Hematopoietic multipotent progenitor cell treated with erythropoietin and hydrocortisone succinate and interleukin-3 and kit ligand, for 6 days (in vitro differentiated cells): ENCODE measurements at regions not wholly inside any gene's neighbourhood (a gene's known extent, or its start where the extent isn't known, plus 50 kb on each side); places are given as distances from the start of the nearest gene placed in this dataset.

ENCODE experiments used
- DNase-seq: peaks from one replicate; pipeline ENCODE4 v3.0.0-alpha.2; 2015

- DNase-seq = no peak
These were observed 105.3 kb downstream of the FOXL1 start for GRCh38 chr16:86683441-86684194.

DNA sequence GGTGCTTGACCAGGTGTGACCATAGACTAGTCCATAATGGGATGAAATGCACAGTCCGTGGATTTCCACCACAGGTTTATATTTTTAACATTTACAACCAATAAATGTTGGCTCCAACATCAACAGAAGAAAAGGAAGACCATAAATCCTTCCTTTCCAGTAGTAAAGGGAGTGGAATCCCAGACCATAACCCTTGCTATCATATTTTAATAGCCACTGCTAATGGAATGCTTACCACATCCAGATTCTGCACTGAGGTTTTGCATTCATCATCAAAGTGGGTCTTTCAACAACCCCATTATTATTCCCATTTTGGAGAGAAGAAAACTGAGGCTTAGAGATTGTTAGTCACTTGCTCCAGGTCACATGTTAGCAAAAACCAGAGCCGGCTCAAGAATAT is 106.7 kb downstream of the FOXL1 start:
- no peak for DNase-seq

DNA sequence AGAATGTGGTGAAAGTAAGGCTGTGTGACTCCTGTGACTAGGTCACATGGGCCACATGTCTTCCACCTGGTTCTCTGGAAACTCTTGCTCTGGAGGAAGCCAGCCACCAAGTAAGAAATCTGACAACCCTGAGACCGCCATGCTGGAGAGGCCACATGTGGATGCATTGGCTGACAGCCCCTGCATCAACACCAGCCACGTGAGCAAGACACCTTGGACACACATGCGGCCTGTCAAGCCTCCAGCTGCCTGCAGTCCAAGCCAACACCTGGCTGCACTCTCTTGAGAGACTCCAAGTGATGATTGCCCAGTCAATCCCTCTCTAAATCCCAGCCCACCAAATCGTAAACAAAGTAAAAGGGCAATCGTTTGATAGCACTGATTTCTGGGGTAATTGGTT is 112.6 kb downstream of the FOXL1 start:
- no peak for DNase-seq

DNA sequence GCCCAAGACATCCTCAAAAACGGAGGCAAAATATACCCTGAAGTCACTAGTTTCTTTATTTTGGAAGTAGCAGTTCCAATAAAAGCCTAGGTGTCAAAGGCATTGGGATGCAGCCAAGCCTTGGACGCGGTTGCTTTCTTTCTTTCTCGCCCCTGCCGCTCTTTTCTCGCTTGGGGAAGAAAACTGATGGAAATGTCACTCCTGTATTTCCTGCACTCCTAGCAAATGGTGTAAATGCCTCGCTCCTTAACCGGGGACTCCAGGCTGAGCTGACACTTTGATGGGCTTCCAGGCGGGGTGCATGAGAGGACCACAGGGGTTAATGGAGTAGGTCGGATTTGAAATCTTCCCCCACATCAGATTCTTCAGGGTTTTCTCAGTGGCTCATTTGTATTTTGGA is 114.1 kb downstream of the FOXL1 start:
- DNase-seq = no peak

DNA sequence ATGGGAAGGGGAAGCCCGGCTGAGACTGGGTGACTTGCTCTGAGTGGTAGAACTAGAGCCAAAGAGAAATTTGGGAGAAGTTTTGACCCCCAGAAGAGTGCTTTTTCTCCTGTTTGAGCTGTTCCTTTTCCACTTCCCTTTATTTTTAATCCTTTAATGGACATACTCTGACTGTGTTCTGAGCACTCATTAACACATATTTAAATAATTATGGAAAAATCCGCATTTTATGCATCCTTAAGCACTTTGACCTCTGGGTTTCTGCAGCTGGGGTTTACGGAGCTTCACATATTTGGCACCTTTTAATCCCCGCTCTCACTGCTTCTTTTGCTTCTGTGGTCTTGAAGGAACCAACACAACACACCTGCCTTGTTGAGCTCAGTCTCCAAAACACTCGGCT is 114.7 kb downstream of the FOXL1 start:
- no peak for DNase-seq

DNA sequence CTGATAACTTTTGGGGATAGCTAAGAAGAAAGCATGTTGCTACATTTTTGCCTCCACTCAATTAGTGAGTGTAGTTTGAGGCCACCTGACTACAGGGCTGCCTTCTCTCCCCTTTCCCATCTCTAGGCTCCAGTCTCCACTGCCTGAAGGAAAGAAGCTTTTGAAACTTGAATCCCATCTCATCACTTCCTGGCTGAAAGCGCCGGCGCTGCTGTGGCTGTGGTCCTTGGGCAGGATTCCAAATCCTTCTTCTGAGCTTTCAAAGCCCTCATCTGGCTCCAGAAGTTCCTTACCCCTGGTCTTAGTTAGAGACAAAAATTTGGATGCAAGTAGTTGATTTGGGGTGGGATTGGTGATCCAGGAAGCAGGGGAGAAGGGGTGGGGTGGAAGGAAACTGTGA is 119.4 kb downstream of the FOXL1 start:
- no peak for DNase-seq

GRCh38 chr16:86700046-86700945 is 121.9 kb downstream of the FOXL1 start:
- DNase-seq = no peak

DNA sequence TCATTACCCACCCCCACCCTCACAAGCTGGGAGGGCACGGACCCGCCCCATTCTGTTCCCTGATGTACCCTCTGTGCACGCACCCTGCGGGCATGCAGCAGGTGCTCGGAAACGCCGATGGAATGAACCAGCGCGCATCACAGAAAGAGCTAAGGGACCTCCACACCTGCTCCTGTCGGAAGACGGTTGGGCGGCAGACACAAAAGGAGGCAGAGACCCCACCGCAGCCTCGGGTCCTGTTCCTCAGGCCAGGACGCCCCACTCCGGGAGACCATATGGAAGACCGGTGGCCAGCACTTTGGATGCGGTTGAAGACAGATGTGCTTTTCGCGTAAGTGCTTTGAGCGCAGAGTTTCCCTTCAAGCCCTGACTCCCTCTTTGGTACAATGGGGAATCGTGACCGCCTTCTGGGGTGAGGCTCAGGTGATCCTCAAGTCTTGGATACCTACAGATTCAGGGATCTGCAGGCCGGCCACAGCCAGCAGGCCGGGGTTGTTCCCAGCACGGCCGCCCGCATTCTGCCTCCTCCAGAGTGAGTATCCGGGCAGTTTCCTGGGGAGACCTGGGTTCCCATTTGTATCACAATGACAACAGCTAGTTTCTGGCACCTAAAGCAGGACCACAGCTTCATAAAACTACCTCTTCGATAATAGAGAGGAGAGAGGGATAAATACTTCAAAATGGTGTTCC is 123.1 kb downstream of the FOXL1 start:
- DNase-seq = no peak

DNA sequence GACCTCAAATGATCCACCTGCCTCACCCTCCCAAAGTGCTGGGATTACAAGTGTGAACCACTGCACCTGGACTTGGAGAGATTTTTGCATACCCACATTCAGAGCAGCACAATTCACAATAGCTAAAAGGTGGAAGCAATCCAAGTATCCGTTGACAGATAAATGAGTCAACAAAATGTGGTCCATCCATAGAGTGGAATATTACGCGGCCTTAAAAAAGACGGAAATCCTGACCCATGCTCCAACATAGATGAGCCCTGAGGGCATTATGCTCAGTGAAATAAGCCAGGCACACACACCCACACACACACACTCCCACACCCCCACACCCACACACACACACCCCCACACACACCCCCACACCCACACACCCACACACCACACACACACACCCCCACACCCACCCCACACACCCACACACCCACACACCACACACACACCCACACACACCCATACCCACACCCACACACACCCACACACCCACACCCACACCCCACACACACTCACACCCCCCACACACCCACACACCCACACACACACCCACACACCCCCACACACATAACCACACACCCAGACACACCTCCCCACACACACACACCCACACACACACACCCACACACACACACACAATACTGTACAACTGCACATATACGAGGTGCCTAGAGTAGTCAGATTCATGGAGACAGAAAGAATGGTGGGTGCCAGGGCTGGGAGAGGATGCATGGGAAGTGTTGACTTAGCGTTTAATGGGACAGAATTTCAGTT is 124.7 kb downstream of the FOXL1 start:
- no peak for DNase-seq

DNA sequence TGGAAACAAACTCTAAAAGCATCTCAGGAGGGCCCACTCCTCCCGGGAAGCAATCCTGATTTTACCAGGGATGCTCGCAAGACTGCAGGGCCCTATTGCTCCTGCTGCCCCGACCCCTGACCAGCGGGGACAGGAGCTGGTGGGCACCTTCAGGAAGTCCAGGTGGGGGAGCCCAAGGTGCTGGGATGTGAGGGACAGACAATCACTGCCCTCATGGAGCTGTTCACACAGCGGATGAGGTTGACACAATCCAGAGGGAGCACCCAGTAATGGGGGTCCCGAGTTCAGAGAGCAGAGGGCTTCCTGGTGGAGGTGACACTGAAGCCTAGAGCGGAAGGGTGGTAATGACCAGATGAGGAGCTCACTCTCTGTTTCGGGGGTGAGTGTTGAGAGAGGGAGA is 126.2 kb downstream of the FOXL1 start:
- DNase-seq = no peak

DNA sequence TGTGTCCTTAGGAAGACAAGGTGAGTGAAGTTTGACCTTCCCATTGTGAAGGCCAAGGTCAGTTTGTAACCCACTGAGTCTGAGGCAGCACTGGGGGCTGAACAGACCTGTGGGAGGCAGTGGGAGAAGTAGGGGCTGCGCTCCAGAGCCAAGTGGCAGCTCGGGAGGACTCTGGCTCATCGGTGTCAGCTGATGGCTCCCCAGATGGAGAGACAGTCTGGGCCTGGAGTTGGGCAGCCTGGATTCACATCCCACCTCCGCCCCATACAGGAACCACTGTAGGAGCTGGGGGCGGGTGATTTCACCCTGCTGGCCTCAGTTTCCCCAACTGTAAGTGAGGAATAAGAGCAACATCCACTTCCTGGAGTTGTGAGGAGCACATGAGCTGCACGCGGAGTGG is 128.4 kb downstream of the FOXL1 start:
- DNase-seq = no peak

GRCh38 chr16:86707171-86707570 is 128.8 kb downstream of the FOXL1 start:
- DNase-seq = no peak

DNA sequence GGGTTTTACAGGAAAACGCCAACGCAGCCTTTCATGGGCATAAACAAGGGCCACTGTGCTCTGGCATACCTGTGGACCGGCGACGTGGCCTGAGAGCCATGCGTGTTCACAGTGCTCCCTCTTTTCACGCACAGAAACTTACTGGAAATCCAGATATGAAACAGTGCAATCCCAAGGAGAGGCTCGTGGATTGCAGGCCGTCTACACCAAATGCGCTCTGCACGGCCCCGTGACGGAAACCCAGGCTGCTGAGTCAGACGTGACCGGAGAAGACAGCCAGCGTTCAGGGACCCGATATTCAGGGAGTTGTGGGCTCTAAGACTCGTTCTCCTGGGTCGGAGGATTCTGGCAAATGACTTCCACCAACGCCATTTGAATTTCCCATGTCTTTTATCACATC is 129.2 kb downstream of the FOXL1 start:
- no peak for DNase-seq

- no peak for DNase-seq
These were observed 130.1 kb downstream of the FOXL1 start for GRCh38 chr16:86708431-86708830.

GRCh38 chr16:86709103-86709502 is 130.8 kb downstream of the FOXL1 start:
- no peak for DNase-seq

DNA sequence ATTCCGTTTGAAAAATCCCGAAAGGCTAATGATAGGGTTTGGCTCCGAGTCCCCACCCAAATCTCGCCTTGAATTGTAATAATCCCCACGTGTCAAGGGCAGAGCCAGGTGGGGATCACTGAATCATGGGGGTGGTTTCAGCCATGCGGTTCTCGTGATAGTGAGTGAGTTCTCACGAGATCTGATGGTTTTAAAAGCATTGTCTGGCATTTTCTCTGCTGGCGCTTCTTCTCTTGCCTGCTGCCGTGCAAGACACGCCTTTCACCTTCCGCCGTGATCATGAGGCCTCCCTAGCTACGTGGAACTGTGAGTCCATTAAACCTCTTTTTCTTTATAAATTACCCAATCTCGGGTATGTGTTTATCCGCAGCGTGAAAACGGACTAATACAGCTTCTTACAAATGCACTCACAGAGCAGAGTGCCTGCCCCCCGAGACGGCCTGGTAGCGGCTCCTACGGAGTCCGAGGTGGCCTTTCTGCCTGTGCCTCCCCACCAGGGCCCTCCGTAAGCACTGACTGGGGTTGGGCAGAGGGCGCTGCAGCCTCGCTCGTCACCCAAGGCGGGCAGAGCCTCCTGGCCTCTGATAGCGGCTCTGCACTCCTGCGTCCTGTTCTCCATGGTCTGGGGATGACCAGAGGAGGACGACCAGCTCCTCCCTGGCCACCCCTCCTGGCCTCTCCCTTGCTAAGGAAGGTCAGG is 131.7 kb downstream of the FOXL1 start:
- no peak for DNase-seq

- DNase-seq = no peak
These were observed 132.2 kb downstream of the FOXL1 start for GRCh38 chr16:86710602-86710950.

GRCh38 chr16:86712158-86713009 is 134.0 kb downstream of the FOXL1 start:
- DNase-seq = no peak

DNA sequence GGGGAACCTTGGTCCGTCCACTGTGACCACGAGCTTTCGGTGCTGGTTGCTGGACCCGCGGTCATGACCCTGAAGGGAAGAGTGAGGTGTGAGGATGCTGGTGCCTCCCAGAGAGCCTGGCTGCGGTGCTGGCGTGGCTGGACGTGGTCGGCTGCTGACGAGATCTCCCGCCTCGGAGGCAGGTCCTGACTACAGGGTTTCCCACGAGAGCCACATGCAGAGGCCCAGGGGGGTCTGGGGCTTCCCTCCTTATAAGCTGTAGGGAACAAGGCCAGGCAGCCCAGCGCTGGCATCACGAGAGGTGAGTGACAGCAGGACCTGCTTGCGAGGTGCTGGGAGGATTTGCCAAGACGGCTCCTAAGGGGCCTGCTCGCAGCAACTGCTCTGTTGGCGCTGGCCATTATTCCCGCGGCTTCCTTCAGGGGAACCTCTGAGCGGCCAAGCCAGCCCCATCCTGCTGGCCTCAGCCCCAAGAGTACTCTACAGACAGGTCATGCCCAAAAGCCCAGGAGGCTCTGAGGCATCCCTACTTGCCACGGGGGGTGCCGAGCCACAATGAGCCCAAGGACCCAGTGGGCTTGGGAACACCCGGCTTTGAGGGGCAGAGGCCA is 134.8 kb downstream of the FOXL1 start:
- DNase-seq = no peak

GRCh38 chr16:86714166-86714565 is 135.8 kb downstream of the FOXL1 start:
- DNase-seq = no peak

DNA sequence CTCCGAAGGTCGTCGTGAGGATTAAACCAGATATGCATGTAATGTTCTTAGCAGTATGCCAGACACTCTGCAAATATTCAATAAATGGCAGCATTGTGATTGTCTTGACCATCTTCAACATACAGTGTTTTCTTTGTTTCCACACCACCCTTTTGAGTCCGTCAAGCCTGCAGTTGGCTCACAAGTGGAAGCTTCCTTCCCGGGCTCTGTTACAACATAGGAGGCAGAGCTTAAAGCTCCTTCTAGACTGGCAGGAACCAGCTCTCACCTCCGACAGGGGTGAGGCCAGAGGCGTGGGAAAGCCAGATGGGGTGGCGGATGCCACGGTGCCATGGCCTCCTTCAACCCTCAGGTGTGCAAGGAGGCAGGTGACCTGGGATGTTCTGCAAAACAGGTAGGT is 138.3 kb downstream of the FOXL1 start:
- DNase-seq = no peak
